Fibroblast of lung (primary cell): ENCODE measurements at regions not wholly inside any gene's neighbourhood (a gene's known extent, or its start where the extent isn't known, plus 50 kb on each side); places are given as distances from the start of the nearest gene placed in this dataset.

Experiments
- DNase-seq, 2 donors: peaks; one replicate each; pipeline versions ENCODE4 v3.0.0 to v3.0.0-alpha.2; 2010; ENCODE audit warnings: low read depth in 2 of 2
- H2AFZ ChIP-seq: 2 replicates; pipeline ENCODE4 v1.5.1; 2012; ENCODE audit warnings: low read length, control low read depth, inconsistent platforms
- H3K27ac ChIP-seq: 2 replicates; pipeline ENCODE4 v1.5.1; 2011; ENCODE audit warnings: low read length, control low read depth; ENCODE audit not compliant: insufficient read depth
- H3K27me3 ChIP-seq: 2 replicates; pipeline ENCODE4 v1.5.1; 2011; ENCODE audit warnings: mild to moderate bottlenecking, low read length; ENCODE audit not compliant: control insufficient read depth, insufficient read depth
- H3K36me3 ChIP-seq: 2 replicates; pipeline ENCODE4 v1.5.1; 2011; ENCODE audit warnings: low read length; ENCODE audit not compliant: control insufficient read depth, insufficient read depth
- H3K4me1 ChIP-seq: 2 replicates; pipeline ENCODE4 v1.5.1; 2011; ENCODE audit warnings: low read length; ENCODE audit not compliant: control insufficient read depth, insufficient read depth; ENCODE audit errors: extremely low read depth
- H3K4me2 ChIP-seq: 2 replicates; pipeline ENCODE4 v1.5.1; 2011; ENCODE audit warnings: low read length, control low read depth; ENCODE audit not compliant: insufficient read depth; ENCODE audit errors: extremely low read depth
- H3K4me3 ChIP-seq, 4 experiments: fragments of 200-600 bp in 1 of 4; sonication (generic) in 1 of 4; replicated peaks in 1 of 4; 2 replicates each; pipeline ENCODE4 v1.5.1; 2011 to 2016; ENCODE audit warnings: low read length in 4 of 4, low read depth in 3 of 4, mild to moderate bottlenecking in 3 of 4, control low read depth in 2 of 4, inconsistent platforms in 1 of 4, mixed read lengths in 1 of 4; ENCODE audit not compliant: insufficient read depth in 1 of 4; ENCODE audit errors: control extremely low read depth in 1 of 4
- H3K79me2 ChIP-seq: 2 replicates; pipeline ENCODE4 v1.5.1; 2012; ENCODE audit warnings: mild to moderate bottlenecking, low read length, inconsistent platforms; ENCODE audit not compliant: control insufficient read depth, insufficient read depth
- H3K9ac ChIP-seq: 2 replicates; pipeline ENCODE4 v1.5.1; 2011; ENCODE audit warnings: mild to moderate bottlenecking, low read length, control low read depth; ENCODE audit not compliant: insufficient read depth
- H3K9me3 ChIP-seq: 2 replicates; pipeline ENCODE4 v1.5.1; 2012; ENCODE audit warnings: low read depth, low read length; ENCODE audit not compliant: control insufficient read depth, insufficient read depth
- H4K20me1 ChIP-seq: 2 replicates; pipeline ENCODE4 v1.5.1; 2011; ENCODE audit warnings: low read length; ENCODE audit not compliant: control insufficient read depth, insufficient read depth; ENCODE audit errors: extremely low read depth
- EZH2 ChIP-seq: IDR thresholded peaks from 2 replicates; pipeline ENCODE4 v1.5.1; 2012; ENCODE audit warnings: low read length, control low read depth, mild to moderate bottlenecking; ENCODE audit errors: missing control alignments
- TF ChIP-seq, protein P1 (sequence below), 2 donors: IDR thresholded peaks in 1 of 2; conservative IDR thresholded peaks in 1 of 2; 1 replicate in 1 of 2; 2 replicates in 1 of 2; pipeline ENCODE4 v1.5.1; 2011 to 2012; ENCODE audit warnings: low read length in 2 of 2, control low read depth in 1 of 2, inconsistent platforms in 1 of 2, low read depth in 1 of 2, mild to moderate bottlenecking in 1 of 2

DNA sequence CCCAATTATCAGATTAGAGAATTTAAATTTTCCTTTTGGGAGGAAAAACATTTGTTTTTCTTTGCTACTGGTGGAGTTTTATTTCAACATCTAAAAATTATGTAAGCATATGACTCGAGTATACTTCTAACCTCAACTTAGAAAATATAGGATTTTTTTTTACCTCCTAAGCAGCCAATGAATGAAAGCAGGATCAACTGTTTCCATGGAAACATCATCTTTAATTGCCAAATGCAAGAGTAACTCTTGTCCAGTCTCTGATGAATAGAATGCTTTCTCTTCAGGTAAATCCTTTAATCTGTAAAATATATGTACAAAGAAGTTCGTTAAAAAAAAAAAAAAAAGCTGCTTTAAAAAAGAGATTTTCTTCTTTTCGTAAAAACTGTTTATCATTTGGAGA lies 93.6 kb downstream of the CNTN3 start:
- DNase-seq = peak in 1 of 2 donors; percentile 12
- H3K36me3 ChIP-seq = no peaks in the 10 kb centered on the region
- TF ChIP-seq, protein P1, sequence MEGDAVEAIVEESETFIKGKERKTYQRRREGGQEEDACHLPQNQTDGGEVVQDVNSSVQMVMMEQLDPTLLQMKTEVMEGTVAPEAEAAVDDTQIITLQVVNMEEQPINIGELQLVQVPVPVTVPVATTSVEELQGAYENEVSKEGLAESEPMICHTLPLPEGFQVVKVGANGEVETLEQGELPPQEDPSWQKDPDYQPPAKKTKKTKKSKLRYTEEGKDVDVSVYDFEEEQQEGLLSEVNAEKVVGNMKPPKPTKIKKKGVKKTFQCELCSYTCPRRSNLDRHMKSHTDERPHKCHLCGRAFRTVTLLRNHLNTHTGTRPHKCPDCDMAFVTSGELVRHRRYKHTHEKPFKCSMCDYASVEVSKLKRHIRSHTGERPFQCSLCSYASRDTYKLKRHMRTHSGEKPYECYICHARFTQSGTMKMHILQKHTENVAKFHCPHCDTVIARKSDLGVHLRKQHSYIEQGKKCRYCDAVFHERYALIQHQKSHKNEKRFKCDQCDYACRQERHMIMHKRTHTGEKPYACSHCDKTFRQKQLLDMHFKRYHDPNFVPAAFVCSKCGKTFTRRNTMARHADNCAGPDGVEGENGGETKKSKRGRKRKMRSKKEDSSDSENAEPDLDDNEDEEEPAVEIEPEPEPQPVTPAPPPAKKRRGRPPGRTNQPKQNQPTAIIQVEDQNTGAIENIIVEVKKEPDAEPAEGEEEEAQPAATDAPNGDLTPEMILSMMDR (conservative IDR thresholded peaks at IDR 0.05 in 1 of 2, IDR thresholded peaks at IDR 0.05 in 1 of 2; ENCODE audit: low read depth in 1 of 2, low read length in 2 of 2) = no peak
- TF ChIP-seq EZH2 = no peak

DNA sequence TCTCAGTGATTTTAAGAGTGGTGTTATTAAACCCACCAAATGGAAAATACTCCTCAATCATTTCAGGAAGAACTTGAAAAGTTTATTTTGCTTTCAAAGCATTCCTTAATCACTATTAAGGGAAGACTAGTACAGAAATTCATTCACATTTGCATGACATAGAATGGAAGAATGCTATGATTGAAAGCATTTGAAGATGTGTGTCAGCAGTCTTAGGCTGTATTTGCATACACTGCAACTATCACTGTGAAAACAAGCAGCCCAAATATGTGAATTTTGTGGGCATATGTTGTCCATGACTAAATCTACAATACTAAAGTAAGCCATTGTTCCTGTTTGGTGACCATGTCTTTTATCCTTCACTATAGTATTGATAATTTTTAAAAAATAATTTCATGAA lies 95.8 kb downstream of the CNTN3 start:
- no peak for DNase-seq
- H3K79me2 ChIP-seq = no peaks in the 10 kb centered on the region
- no peaks in the 10 kb centered on the region for H4K20me1 ChIP-seq
- H3K4me3 ChIP-seq = no peak overlapping the region
- no peak for TF ChIP-seq EZH2
- TF ChIP-seq, protein P1 (conservative IDR thresholded peaks at IDR 0.05 in 1 of 2, IDR thresholded peaks at IDR 0.05 in 1 of 2; ENCODE audit: low read depth in 1 of 2, low read length in 2 of 2) = no peak
- H3K4me2 ChIP-seq = no peak overlapping the region
- no peak overlapping the region for H2AFZ ChIP-seq
- no peak overlapping the region for H3K27ac ChIP-seq
- H3K27me3 ChIP-seq = no peaks in the 10 kb centered on the region
- H3K4me1 ChIP-seq = no peaks in the 10 kb centered on the region
- no peaks in the 10 kb centered on the region for H3K9me3 ChIP-seq
- H3K9ac ChIP-seq = no peak overlapping the region
- no peaks in the 10 kb centered on the region for H3K36me3 ChIP-seq

More for the DNA sequence above, 93.6 kb downstream of the CNTN3 start:
- no peak overlapping the region for H2AFZ ChIP-seq
- H3K27ac ChIP-seq = no peak overlapping the region
- no peaks in the 10 kb centered on the region for H3K9me3 ChIP-seq
- H3K4me3 ChIP-seq = no peak overlapping the region
- H3K79me2 ChIP-seq = no peaks in the 10 kb centered on the region
- H3K4me1 ChIP-seq = no peaks in the 10 kb centered on the region
- no peaks in the 10 kb centered on the region for H4K20me1 ChIP-seq
- H3K27me3 ChIP-seq = no peaks in the 10 kb centered on the region
- H3K4me2 ChIP-seq = no peak overlapping the region
- no peak overlapping the region for H3K9ac ChIP-seq

DNA sequence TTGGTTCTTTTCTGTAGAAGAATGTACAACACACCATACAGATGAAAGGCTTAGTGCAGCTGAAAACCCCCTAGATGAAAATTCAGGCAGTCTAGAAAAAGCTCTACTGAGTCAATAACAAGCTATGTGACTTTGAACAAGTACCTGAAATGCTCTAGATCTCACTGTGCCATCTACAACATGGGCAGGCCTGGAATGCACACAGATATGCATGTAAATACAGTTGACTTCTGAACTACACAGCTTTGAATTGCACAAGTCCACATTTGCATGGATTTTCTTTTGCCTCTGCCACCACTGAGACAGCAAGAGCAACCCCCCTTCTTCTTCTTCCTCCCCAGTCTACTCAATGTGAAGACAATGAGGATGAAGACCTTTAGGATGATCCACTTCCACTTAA lies 98.4 kb downstream of the CNTN3 start:
- Histone ChIP-seq H3K36me3 (no peaks in the 10 kb centered on the region), H3K27me3 (no peaks in the 10 kb centered on the region), H3K9me3 (no peaks in the 10 kb centered on the region), H3K27ac (no peak overlapping the region), H3K4me3 (no peak overlapping the region), H3K79me2 (no peaks in the 10 kb centered on the region), H4K20me1 (no peaks in the 10 kb centered on the region), H2AFZ (no peak overlapping the region), H3K9ac (no peak overlapping the region), H3K4me2 (no peak overlapping the region), H3K4me1 (no peaks in the 10 kb centered on the region)
- DNase-seq = no peak
- TF ChIP-seq, protein P1 (conservative IDR thresholded peaks at IDR 0.05 in 1 of 2, IDR thresholded peaks at IDR 0.05 in 1 of 2; ENCODE audit: low read depth in 1 of 2, low read length in 2 of 2) = no peak
- no peak for TF ChIP-seq EZH2
